ENCODE measurements at regions not wholly inside any gene's neighbourhood (a gene's known extent, or its start where the extent isn't known, plus 50 kb on each side); places are given as distances from the start of the nearest gene placed in this dataset.

DNA sequence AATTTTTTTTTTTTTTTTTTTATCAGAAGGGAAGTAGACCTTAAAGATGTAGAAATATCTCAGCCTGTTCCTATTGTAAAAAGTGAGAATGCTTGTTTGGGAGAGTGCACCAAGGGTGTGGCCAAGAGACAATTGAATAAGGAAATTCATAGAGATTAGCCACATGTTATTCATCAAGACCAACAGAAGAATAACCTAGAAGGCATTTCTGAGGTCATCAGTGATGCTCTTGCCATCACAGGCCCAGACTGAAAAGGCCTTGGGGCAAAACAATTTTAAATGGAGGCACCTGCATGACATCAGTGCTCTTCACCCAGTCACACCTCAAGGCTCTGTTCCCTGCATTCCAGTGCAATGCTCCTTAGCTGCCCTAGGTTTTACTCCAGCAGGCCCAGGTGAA lies 2043.3 kb upstream of the PIK3C3 start:
- Histone ChIP-seq H4K20me1 (ENCODE audit: control insufficient read depth, insufficient read depth) (no peaks in the 10 kb centered on the region), H3K9me3 (replicated peaks; ENCODE audit: control insufficient read depth, insufficient read depth, low read length) (no peaks in the 10 kb centered on the region), H3K79me2 (ENCODE audit: control insufficient read depth, insufficient read depth, low read length) (no peaks in the 10 kb centered on the region), H3K4me2 (ENCODE audit: control insufficient read depth, insufficient read depth) (no peak overlapping the region), H2AFZ (ENCODE audit: control insufficient read depth, low read depth, low read length) (no peak overlapping the region), H3K27ac (ENCODE audit: control insufficient read depth, insufficient read depth) (no peak overlapping the region), H3K4me1 (ENCODE audit: control insufficient read depth, insufficient read depth, low read length) (no peaks in the 10 kb centered on the region), H3K9ac (ENCODE audit: control insufficient read depth, insufficient read depth, low read length) (no peak overlapping the region), H3K27me3 (replicated peaks in 1 of 2; ENCODE audit: control insufficient read depth in 2 of 2, insufficient read depth in 2 of 2, low read length in 1 of 2) (no peaks in the 10 kb centered on the region), H3K4me3 (no peak overlapping the region), H3K36me3 (ENCODE audit: control insufficient read depth in 2 of 2, insufficient read depth in 2 of 2, low read length in 1 of 2) (no peaks in the 10 kb centered on the region)
- DNase-seq (ENCODE audit: low read depth, low spot score) = no peak
- TF ChIP-seq, protein P1, sequence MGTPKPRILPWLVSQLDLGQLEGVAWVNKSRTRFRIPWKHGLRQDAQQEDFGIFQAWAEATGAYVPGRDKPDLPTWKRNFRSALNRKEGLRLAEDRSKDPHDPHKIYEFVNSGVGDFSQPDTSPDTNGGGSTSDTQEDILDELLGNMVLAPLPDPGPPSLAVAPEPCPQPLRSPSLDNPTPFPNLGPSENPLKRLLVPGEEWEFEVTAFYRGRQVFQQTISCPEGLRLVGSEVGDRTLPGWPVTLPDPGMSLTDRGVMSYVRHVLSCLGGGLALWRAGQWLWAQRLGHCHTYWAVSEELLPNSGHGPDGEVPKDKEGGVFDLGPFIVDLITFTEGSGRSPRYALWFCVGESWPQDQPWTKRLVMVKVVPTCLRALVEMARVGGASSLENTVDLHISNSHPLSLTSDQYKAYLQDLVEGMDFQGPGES (IDR thresholded peaks at IDR 0.05) = no peak
- TF ChIP-seq ZBED1 (IDR thresholded peaks at IDR 0.05; ENCODE audit: borderline replicate concordance) = no peak
- ChIA-PET SMC1A (ENCODE audit: uncharacterized antibody, unreplicated experiment) (interaction anchor here (0.6 kb wide), 1 partner anchor 190 kb away, joined by 4 read pairs; no protein-coding TSS in a partner anchor), CTCF (no interaction called here), POLR2A (no interaction called here), RAD21 (ENCODE audit: unreplicated experiment) (no interaction called here)
- ATAC-seq = no peak
- BruUV-seq (replicated peaks) = no TSS peak
- in situ Hi-C loops (cut with MboI) = no loop called here
- intact Hi-C loops (cut with micrococcal nuclease; ENCODE audit: unreplicated experiment) = no loop called here
- FAIRE-seq = no peak

DNA sequence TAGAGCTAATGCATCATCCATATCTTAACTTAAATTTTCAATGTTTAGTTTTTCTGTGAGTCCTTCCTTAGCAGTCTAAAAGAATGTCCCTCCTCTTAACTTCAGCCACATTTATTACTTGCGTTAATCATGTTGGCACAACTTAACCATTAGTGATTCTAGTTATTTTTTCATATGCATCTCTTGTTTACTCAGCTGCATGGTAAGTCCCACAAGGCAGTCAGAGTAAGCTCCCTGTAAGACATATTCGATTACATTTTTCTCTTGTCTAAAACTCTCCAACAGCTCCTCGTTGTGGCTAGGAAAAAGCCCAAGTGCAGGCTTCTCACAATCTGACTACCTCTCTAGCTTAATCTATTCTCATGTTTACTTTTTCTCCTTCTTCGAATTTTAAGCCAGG lies 2045.3 kb upstream of the PIK3C3 start:
- Histone ChIP-seq H3K4me3 (no peak overlapping the region), H3K36me3 (ENCODE audit: control insufficient read depth in 2 of 2, insufficient read depth in 2 of 2, low read length in 1 of 2) (no peaks in the 10 kb centered on the region), H3K4me1 (ENCODE audit: control insufficient read depth, insufficient read depth, low read length) (no peaks in the 10 kb centered on the region), H2AFZ (ENCODE audit: control insufficient read depth, low read depth, low read length) (no peak overlapping the region), H3K27me3 (replicated peaks in 1 of 2; ENCODE audit: control insufficient read depth in 2 of 2, insufficient read depth in 2 of 2, low read length in 1 of 2) (no peaks in the 10 kb centered on the region), H3K9ac (ENCODE audit: control insufficient read depth, insufficient read depth, low read length) (no peak overlapping the region), H4K20me1 (ENCODE audit: control insufficient read depth, insufficient read depth) (no peaks in the 10 kb centered on the region), H3K27ac (ENCODE audit: control insufficient read depth, insufficient read depth) (no peak overlapping the region), H3K79me2 (ENCODE audit: control insufficient read depth, insufficient read depth, low read length) (no peaks in the 10 kb centered on the region), H3K4me2 (ENCODE audit: control insufficient read depth, insufficient read depth) (no peak overlapping the region), H3K9me3 (replicated peaks; ENCODE audit: control insufficient read depth, insufficient read depth, low read length) (no peaks in the 10 kb centered on the region)
- ATAC-seq = no peak
- DNase-seq (ENCODE audit: low read depth, low spot score) = no peak
- SMC1A ChIA-PET (ENCODE audit: uncharacterized antibody, unreplicated experiment) = no interaction called here
- CTCF ChIA-PET = interaction anchor here (1.0 kb wide), 1 partner anchor 33 kb away, joined by 3 read pairs; no protein-coding TSS in a partner anchor
- BruUV-seq (replicated peaks) = no TSS peak
- in situ Hi-C loops (cut with MboI) (no loop called here), intact Hi-C loops (cut with micrococcal nuclease; ENCODE audit: unreplicated experiment) (no loop called here)
- FAIRE-seq = no peak
- TF ChIP-seq POU2F2 (IDR thresholded peaks at IDR 0.05; ENCODE audit: borderline replicate concordance, low read depth, low read length) (no peak), SMARCA5 (IDR thresholded peaks at IDR 0.05) (no peak), MTA3 (IDR thresholded peaks at IDR 0.05; ENCODE audit: borderline replicate concordance, low read length) (no peak)
- TF ChIP-seq, protein P2, sequence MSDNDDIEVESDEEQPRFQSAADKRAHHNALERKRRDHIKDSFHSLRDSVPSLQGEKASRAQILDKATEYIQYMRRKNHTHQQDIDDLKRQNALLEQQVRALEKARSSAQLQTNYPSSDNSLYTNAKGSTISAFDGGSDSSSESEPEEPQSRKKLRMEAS (IDR thresholded peaks at IDR 0.05; ENCODE audit: low read depth, low read length) = no peak
- POLR2A ChIA-PET = no interaction called here
- 3% methylated on average over 4 of the region's 4 CpGs for WGBS (ENCODE audit: insufficient coverage, insufficient replicate concordance, low lambda C conversion rate, missing lambda C conversion rate)
- RAD21 ChIA-PET (ENCODE audit: unreplicated experiment) = no interaction called here

Data from GM12878 (cell line).